Activated CD8-positive, alpha-beta memory T cell treated with anti-CD3 and anti-CD28 coated beads, Interleukin-2, amount 50 U/mL, for 1 hour (primary cell): ENCODE measurements at regions not wholly inside any gene's neighbourhood (a gene's known extent, or its start where the extent isn't known, plus 50 kb on each side); places are given as distances from the start of the nearest gene placed in this dataset.
"Not testable (repeated sequence)": the region's sequence is repeated elsewhere in the genome, so short reads cannot be mapped to it uniquely, and the experiment has no call there.

Source experiments
- DNase-seq: peaks from one replicate; pipeline ENCODE4 v3.0.0-alpha.2; 2020; ENCODE audit errors: extremely low read depth

DNA sequence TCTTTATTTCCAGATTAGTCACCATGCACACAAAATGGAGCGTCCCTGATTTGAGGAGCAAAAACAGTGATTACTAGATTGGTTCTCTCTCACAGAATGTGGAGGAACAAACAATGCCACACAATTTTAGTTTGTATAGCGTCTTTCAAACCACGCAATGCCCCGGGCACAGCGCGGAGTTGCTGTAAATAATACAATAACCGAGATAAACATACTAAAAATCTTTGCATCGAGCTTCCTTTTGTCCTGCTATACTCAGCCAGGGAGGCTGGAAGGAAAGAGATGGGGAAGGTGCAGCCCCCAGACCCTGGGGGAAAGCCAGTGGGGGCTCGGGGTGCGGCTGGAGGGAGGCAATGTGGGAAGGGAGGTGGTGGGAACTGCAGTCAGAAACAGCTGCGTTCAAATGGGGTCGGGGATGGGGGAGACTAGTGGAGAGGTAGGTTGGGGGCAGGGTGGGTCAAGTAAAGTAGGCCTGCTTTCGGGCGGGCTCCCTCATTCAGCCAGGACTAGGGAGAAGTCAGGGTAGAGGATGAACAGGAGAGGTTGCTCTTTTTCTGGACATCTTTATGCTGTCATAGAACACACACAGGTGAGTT is 366.3 kb downstream of the RPS6KC1 start:
- no peak for DNase-seq

DNA sequence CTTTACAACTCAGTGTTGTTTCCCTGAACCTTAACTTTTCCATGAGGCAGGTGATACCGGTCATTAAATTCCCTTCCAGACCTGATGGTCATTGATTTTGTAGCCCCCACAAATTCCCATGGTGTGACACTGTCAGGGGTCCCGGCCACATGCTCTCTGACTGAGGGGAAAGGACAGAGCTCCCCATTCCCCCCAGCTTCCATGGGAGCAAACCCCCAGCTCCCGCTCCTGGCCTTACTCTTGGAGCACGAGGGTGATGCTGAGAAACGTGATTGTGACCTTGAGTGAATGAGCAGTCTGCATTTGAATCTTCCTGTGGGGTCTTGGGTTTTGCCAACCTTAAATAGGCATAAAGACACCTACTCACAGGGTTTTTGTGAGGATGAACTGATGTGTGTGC is 366.8 kb downstream of the RPS6KC1 start:
- DNase-seq, result no peak

DNA sequence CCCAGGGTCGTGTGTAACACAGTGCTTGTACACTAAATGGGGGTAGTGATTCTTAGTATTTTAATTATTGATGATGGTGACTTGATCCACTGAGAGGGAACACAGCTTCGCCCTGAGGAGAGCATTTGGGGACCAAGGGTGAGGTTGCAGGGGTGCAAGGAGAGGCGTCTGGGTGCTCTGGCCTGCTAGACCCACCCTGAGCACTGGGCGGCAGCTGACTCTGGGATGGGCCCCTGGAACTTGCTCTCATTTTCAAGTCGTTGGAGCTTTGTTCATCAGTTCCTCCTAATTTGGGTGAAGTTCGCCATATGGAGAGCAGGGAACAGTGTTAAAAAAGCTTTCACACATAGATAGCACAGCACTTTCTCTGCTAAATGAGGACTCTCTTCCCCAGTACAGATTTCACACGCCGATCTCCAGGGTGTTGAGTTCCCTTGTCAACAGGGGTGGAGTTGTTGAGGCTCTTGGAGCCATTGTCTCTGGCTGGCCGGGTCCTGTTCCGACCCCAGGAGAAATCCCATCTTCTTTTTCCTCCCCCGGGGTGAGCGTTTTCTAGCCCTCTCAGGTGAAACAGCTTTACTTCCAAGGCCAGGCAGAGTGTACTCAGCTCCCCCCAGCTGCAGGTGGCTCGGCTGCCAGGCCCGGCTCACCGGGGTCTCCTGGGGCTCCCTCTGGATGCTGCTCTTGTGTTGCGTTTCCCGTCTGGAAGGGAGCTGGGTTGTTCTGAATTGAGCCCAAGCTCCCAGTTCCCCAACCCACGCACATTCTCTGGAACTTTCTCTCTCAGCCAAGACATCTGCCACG is 367.4 kb downstream of the RPS6KC1 start:
- no peak for DNase-seq

DNA sequence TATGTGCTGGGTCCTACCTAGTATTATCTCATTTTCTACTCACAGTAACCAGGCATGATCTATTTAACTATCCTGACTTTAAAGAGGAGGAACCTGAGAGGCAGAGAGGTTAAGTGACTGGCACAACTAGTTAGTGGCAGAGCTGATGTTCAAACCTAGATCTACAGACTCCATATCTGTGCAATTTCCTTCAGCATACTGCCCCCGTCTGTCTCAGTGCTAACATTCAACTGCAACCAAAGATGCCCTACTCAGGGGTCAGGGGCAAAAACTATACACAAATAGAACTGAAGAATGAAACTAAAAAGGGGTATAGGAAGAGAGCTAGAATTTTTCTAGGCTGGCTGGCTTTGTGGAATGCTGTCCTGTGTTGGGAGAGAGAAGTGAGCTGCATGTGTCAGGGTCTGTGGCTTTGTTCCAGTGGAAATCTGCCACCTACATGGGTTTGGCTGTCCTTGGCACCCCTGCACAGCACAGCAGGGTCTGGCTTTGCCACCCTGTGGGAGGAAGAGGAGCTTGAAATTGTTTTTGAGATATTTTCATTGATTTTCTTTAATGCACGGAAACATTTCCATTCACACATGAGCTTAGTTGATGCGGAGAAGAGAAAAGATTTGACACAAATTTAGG is 368.5 kb downstream of the RPS6KC1 start:
- no peak for DNase-seq

DNA sequence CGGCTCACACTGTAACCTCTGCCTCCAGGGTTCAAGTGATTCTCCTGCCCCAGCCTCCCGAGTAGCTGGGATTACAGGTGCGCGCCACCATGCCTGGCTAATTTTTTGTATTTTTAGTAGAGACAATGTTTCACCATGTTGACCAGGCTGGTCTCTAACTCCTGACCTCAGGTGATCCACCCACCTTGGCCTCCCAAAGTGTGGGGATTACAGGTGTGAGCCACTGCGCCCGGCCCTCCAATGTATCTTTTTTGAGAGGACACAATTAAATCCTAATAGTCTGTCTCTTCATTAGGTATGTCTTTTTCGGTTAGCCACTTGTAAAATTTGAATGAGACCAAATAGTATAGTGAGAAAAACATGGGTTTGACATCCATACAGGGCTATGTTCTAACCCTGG is 370.1 kb downstream of the RPS6KC1 start:
- not testable (repeated sequence) for DNase-seq

DNA sequence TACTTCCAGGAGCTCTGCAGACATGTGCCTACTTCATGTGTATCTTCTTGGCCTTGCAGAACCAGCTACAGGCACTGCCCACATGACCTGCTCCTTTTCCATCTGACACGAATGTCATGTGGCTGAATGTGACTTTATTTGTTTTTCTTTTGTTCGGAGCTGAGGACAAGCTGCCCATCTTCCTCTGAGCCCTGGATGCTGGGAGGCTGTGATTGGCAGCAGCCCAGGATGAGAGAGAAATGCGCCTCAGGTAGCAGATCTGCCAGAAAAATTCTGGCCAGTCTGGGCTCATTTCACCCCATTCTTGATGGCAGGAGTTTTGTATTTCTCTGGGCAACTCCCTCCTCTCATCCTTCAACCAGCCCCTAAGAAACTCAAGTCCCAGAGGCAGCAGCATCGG is 372.0 kb downstream of the RPS6KC1 start:
- no peak for DNase-seq

DNA sequence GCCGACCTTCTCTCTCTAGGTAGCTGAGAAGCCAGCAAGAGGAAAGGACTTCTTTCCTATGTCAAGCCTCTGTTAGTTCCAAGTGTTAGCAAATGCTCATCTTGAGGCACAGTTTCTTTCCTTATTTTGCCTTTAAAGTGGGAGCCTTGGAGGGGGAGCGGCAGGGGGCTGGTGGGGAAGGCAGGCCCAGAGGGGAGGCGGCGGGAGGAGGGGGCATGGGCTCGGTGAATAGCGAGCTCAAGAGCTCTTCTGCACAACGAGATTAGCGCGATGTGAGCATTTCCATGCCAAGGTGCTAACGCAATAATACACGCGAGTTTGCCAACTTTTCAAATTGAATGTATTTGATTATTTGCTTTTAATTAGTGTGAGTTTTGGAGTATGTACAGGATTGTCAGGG is 372.6 kb downstream of the RPS6KC1 start:
- DNase-seq, result no peak

DNA sequence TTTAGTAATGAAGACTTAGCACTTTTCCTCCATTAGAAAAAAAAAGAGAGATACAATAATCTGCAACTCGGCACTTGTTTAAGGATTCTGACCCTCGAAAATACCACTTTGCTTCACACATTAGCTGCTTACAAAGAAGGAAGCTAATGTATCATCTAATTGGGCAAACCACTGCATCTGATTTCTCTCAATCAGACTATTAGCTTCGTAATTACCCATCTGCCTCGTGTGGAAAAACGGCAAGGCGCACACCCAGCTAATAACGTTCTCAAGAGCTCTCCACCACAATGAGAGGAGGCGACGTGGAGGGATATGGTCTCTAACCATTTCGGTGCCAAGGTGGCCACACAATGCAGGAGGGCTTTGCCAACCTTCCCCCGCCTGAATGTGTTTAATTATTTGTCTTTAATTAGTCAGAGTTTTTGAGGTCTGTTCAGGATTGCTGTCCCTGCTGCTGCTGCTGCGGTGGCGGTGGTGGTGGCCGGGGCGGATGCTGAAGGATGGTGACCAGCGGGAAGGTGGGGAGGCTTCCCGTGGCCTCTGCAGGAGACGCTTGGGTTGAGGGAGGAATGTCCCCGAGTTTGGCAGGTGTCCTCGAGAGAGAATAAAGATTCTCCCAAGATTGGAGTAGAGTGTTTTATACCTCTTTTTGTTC is 374.5 kb downstream of the RPS6KC1 start:
- DNase-seq, result no peak

DNA sequence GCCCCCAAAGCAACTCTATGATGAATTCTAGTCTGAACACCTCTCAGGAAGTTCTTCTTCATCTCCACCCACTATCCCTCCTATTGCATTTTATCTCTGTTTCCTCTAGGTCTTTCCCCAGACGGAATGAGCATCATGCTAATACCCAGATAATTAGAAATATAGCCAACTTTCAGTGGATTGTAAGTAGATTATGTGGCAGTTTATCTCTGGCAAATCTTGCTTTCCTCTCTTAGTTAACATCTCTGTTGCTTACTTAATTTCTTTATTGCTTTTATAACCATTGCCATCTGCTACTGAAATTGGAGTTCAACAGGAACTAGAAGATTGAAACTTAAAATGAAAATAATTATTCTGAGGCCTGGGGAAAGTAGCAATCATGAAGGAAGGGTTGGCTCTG is 378.6 kb downstream of the RPS6KC1 start:
- no peak for DNase-seq

DNA sequence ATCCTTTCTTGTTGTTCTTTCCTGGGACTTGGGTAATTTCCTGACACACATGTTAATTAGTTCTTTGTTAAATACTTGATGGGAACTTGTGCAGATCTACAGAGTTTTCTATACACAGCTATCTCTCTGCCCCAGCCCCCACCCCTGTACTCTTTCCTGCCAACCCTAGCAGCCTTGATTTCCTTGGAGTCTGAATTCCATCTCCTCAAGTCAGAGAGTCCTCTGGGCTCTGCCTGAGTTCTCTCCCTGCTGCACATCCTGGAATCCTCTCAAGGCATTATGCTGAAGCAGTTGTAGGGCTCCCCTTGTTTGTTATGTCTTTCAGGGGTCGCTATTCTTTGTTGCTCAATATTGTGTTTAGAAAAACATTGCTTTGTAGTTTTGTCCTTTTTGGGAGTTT is 384.7 kb downstream of the RPS6KC1 start:
- no peak for DNase-seq

DNA sequence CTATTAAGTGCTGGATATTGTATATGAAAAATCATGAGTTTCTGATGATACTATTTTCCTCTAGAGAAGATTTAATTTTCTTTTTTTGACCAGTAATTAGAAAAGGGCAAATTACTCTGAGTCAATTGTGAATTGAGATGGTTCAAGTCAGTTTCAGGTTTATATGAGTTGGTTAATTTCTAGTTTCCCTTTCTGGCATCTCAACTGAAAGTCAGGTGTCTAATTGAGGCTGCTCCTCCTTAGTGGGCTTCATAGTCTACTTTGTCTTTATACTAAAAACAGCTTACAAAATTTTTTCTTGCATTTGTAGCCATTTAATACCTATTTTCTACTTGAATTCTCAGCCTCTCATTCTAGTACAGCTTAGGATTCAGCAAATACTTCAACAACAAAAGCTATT is 387.3 kb downstream of the RPS6KC1 start:
- no peak for DNase-seq

DNA sequence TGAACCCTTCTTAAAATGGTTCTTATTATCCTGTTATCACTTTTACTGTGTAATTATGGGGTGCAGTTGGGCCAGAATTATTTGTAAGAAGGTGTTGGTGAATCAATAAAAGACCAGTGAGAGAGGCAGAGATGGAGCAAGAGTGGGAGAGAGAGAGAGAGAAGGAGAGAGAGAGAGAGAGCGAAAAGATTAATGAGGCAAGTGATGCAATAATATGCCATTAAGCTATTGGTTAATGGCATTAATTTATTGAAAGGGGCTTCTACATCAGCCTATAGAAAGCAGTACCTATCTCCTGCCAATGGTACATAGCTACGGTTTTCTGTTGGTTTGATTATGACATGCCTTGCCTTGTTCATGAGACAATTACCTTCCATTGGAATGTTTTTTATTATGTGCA is 388.7 kb downstream of the RPS6KC1 start:
- no peak for DNase-seq

DNA sequence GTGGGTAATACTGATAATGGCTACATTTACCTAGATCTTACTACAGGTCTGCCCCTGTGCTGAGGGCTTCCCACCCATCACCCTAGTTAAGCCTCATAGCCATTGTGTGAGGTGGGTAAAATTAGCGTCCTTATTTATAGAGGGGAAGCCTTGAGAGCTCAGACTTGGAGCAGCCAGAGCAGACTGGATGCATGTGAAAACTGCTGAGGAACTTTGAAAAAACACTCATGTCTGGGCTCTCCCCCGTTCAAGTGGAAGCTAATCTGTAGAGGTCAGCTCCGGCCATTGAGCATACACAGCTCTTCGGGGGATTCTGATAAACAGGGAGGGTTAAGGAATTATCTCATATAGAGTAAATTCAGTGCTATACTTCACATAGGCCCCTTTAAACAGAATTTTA is 389.7 kb downstream of the RPS6KC1 start:
- DNase-seq, result no peak

DNA sequence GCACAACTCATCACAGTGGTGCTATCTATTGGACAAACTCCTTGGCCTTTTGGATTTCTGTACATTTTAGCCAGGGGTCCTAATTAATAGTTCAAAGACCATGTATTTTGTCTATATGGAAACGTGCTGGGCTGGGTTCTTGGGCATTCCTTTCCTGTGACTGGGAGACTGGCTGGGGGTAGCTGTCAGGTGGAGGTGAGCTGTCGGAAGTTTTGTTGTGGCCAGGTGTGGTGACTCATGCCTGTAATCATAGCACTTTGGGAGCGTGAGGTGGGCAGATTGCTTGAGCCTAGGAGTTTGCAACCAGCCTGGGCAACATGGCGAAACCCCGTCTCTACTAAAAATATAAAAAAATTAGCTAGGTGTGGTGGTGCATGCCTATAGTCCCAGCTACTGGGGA is 392.4 kb downstream of the RPS6KC1 start:
- DNase-seq, result no peak

DNA sequence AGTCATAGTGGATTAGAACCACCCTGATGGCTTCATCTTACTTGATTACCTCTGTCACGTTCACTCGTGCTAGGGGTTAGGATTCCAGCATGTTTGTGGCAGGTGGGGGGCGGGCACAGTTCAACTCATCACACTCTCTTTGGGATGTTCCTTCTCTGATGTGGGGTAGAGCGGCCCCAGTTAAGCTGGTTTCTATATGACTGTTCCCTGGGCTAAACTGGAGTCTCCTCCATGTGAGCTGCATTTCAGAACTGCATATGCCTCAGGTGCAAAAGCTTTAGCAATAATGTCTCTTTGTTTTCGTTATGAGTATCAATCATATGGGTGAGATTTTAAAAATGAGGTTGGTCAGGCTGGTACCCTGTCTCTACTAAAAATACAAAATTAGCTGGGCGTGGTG is 393.2 kb downstream of the RPS6KC1 start:
- DNase-seq, result no peak

DNA sequence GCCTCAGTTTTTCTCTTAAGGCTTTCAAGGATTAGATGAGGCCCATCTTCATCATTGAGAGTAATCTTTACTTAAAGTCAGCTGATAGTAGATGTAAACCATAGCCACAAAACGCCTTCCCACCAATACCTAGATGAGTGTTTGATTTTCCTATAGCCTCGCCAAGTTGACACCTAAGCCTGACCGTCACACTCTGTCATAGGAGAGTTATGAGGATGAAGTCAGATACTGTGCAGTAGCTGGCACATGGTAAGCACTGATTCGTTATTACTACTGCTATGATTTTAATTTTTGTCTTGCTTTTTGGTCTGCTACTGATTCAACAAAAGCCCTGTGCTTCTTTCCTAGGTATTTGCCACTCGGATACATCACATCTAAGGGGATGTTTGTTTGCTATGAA is 395.5 kb downstream of the RPS6KC1 start:
- DNase-seq, result no peak

DNA sequence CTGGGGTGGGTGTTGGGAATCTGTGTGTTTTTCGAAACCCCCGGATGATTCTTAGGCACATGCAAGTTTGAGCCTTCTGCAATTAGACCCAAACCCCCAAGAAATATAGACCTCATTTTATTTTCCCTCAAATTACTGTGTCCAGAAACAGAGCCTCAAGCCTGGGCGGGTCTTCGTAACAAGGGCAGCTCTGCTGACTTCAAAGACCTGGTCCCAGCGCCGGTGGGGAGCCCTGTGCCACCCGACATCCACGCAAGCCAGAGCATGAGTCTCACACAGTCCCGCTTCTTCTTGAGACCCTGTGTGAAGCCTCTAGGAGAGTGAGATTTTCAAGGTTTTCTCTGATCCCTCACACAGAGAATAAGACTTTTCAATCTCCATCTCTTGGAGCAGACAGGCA is 397.3 kb downstream of the RPS6KC1 start:
- DNase-seq, result no peak

DNA sequence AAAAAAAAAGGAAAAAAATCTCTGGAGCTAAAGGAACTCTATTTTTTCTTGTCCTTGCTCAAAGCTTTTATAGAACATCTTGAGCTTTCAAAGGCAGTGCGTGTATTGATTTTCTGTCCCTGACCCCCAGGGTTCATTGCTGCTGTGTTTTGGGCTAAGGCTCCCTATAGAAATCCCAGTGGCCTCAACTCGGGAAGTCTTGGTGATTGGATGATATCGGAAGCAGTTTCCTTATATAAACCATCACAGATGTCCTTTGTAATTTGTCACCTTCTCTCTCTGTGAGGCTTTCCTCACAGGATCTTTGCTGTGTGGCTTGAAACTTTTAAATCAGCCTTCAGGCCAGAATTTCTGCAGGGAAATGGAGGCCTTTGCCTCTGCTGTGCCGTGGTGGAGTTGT is 397.7 kb downstream of the RPS6KC1 start:
- DNase-seq, result no peak

DNA sequence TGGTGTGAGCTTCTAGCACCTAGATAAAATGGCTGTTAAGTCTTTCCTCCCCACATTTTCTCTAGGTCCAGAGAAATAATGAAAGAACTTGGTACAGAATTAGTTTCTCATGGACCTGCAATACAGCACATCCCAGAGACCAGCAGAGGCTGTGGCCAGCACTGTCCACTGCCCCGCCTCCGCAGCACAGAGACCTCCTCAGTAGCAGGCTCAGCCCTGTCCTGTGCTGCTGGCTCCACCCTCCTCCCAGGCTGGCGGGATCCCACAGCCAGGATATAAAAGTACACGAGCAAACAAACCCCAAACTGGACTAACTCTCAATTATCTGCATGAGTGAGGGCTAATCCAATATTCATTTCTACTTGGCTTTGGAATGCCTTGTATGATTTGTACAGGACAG is 401.5 kb downstream of the RPS6KC1 start:
- DNase-seq, result no peak

DNA sequence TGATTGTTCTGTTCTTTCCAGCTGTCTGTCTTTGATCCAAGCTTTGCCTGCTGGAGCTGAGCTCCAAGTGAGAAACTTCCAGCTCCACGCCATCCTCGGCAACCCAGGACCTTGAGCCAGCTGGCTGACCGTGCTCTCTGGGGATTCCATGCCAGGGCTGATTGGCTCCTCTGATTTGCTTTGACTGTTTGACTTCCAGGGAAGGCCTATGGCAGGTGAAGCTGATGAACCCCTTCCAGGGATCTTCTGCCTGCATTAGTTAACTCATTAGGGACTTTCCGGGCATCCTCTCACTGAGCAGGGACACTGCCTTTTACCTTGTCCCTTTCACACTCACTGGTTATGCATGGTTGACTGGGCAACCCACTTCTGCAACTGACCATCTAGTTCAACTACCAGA is 406.1 kb downstream of the RPS6KC1 start:
- no peak for DNase-seq

DNA sequence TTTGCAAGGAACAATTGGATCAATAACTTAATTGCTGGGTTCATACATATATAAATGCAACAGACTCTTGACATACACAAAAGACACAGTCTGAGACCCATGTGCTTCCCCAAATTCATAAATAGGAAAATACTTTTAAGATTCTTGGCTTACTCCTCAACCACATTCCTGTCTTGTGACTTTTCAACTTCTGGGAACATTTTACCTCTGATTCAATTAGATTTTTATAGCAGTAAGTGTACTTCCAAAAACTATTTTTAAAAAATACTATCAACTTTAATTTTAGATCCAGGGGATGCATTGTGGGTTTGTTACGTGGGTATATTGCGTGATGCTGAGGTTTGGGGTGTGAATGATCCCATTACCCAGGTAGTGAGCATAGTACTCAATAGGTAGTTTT is 406.7 kb downstream of the RPS6KC1 start:
- DNase-seq, result no peak

DNA sequence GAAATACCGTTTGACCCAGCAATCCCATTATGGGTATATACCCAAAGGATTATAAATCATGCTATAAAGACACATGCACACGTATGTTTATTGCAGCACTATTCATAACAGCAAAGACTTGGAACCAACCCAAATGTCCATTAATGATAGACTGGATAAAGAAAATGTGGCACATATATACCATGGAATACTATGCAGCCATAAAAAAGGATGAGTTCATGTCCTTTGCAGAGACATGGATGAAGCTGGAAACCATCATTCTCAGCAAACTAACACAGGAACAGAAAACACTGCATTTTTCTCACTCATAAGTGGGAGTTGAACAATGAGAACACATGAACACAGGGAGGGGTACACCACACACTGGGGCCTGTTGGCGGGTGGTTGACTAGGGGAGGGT is 411.3 kb downstream of the RPS6KC1 start:
- not testable (repeated sequence) for DNase-seq
